Neuron (in vitro differentiated cells): ENCODE measurements at regions not wholly inside any gene's neighbourhood (a gene's known extent, or its start where the extent isn't known, plus 50 kb on each side); places are given as distances from the start of the nearest gene placed in this dataset.

Source experiments
- H2AFZ ChIP-seq: one replicate; pipeline ENCODE4 v1.6.1; 2013; ENCODE audit warnings: low read depth, mild to moderate bottlenecking, inconsistent platforms, low read length, moderate library complexity
- H3K27me3 ChIP-seq: one replicate; pipeline ENCODE4 v1.6.1; 2013; ENCODE audit warnings: low read length; ENCODE audit not compliant: insufficient read depth
- H3K36me3 ChIP-seq: one replicate; pipeline ENCODE4 v1.6.1; 2013; ENCODE audit warnings: low read length; ENCODE audit not compliant: insufficient read depth
- H3K4me1 ChIP-seq: one replicate; pipeline ENCODE4 v1.6.1; 2013; ENCODE audit warnings: low read length; ENCODE audit not compliant: insufficient read depth
- H3K4me3 ChIP-seq: 2 replicates; pipeline ENCODE4 v1.5.1; 2013; ENCODE audit warnings: mild to moderate bottlenecking, low read length, moderate library complexity
- H3K9me3 ChIP-seq: one replicate; pipeline ENCODE4 v1.6.1; 2013; ENCODE audit warnings: low read length

GRCh38 chr1:61604261-61604660, 120.7 kb downstream of the TM2D1 start:
- Histone ChIP-seq H3K4me1 (no peaks in the 10 kb centered on the region), H3K4me3 (no peak overlapping the region), H3K36me3 (no peaks in the 10 kb centered on the region), H3K9me3 (no peaks in the 10 kb centered on the region), H2AFZ (no peak overlapping the region), H3K27me3 (no peaks in the 10 kb centered on the region)

GRCh38 chr1:61602663-61603062, 122.3 kb downstream of the TM2D1 start:
- H3K4me1 ChIP-seq: no peaks in the 10 kb centered on the region
- H2AFZ ChIP-seq: no peak overlapping the region
- H3K9me3 ChIP-seq: no peaks in the 10 kb centered on the region
- no peaks in the 10 kb centered on the region for H3K27me3 ChIP-seq
- H3K4me3 ChIP-seq: no peak overlapping the region
- H3K36me3 ChIP-seq: no peaks in the 10 kb centered on the region

- Histone ChIP-seq H3K9me3 (no peaks in the 10 kb centered on the region), H3K4me3 (no peak overlapping the region), H3K4me1 (no peaks in the 10 kb centered on the region), H2AFZ (no peak overlapping the region), H3K27me3 (no peaks in the 10 kb centered on the region), H3K36me3 (no peaks in the 10 kb centered on the region)
Observed at GRCh38 chr1:61597601-61598000, 127.3 kb downstream of the TM2D1 start.

- Histone ChIP-seq H3K4me3 (no peak overlapping the region), H3K27me3 (no peaks in the 10 kb centered on the region), H2AFZ (no peak overlapping the region), H3K4me1 (peaks cover 8% of the 10 kb centered on the region), H3K9me3 (no peaks in the 10 kb centered on the region), H3K36me3 (no peaks in the 10 kb centered on the region)
Observed at GRCh38 chr1:61593331-61593730, 131.6 kb downstream of the TM2D1 start.

- Histone ChIP-seq H2AFZ (no peak overlapping the region), H3K4me1 (peaks cover 8% of the 10 kb centered on the region), H3K4me3 (no peak overlapping the region), H3K36me3 (no peaks in the 10 kb centered on the region), H3K9me3 (no peaks in the 10 kb centered on the region), H3K27me3 (no peaks in the 10 kb centered on the region)
Observed at GRCh38 chr1:61591351-61591750, 133.6 kb downstream of the TM2D1 start.

- no peaks in the 10 kb centered on the region for H3K27me3 ChIP-seq
- no peaks in the 10 kb centered on the region for H3K36me3 ChIP-seq
- H3K4me1 ChIP-seq: peaks cover 8% of the 10 kb centered on the region
- H2AFZ ChIP-seq: peak overlapping the region; percentile 73
- no peaks in the 10 kb centered on the region for H3K9me3 ChIP-seq
- no peak overlapping the region for H3K4me3 ChIP-seq
Observed at GRCh38 chr1:61588736-61589672, 135.9 kb downstream of the TM2D1 start.

GRCh38 chr1:61585714-61586113, 139.2 kb downstream of the TM2D1 start:
- H3K27me3 ChIP-seq: no peaks in the 10 kb centered on the region
- H3K4me3 ChIP-seq: no peak overlapping the region
- H3K4me1 ChIP-seq: peaks cover 8% of the 10 kb centered on the region
- no peak overlapping the region for H2AFZ ChIP-seq
- H3K9me3 ChIP-seq: no peaks in the 10 kb centered on the region
- no peaks in the 10 kb centered on the region for H3K36me3 ChIP-seq

GRCh38 chr1:61583703-61584102, 141.2 kb downstream of the TM2D1 start:
- H3K4me3 ChIP-seq: no peak overlapping the region
- H2AFZ ChIP-seq: no peak overlapping the region

GRCh38 chr1:61581251-61581650, 143.7 kb downstream of the TM2D1 start:
- no peaks in the 10 kb centered on the region for H3K27me3 ChIP-seq
- H3K4me1 ChIP-seq: no peaks in the 10 kb centered on the region
- no peaks in the 10 kb centered on the region for H3K9me3 ChIP-seq
- no peak overlapping the region for H2AFZ ChIP-seq
- no peaks in the 10 kb centered on the region for H3K36me3 ChIP-seq
- no peak overlapping the region for H3K4me3 ChIP-seq

More at GRCh38 chr1:61583703-61584102, 141.2 kb downstream of the TM2D1 start:
- Histone ChIP-seq H3K4me1 (no peaks in the 10 kb centered on the region), H3K27me3 (no peaks in the 10 kb centered on the region), H3K9me3 (no peaks in the 10 kb centered on the region), H3K36me3 (no peaks in the 10 kb centered on the region)

- H3K9me3 ChIP-seq: no peaks in the 10 kb centered on the region
- no peak overlapping the region for H3K4me3 ChIP-seq
- H3K4me1 ChIP-seq: no peaks in the 10 kb centered on the region
- no peaks in the 10 kb centered on the region for H3K36me3 ChIP-seq
- H3K27me3 ChIP-seq: no peaks in the 10 kb centered on the region
- H2AFZ ChIP-seq: no peak overlapping the region
Observed at GRCh38 chr1:61580417-61580816, 144.5 kb downstream of the TM2D1 start.

- Histone ChIP-seq H3K9me3 (no peaks in the 10 kb centered on the region), H3K27me3 (no peaks in the 10 kb centered on the region), H3K4me3 (no peak overlapping the region), H2AFZ (no peak overlapping the region), H3K36me3 (no peaks in the 10 kb centered on the region), H3K4me1 (no peaks in the 10 kb centered on the region)
Observed at GRCh38 chr1:61579802-61580201, 145.1 kb downstream of the TM2D1 start.

GRCh38 chr1:61572046-61572445, 152.9 kb downstream of the TM2D1 start:
- no peaks in the 10 kb centered on the region for H3K27me3 ChIP-seq
- no peak overlapping the region for H3K4me3 ChIP-seq
- H3K36me3 ChIP-seq: no peaks in the 10 kb centered on the region
- no peaks in the 10 kb centered on the region for H3K4me1 ChIP-seq
- no peak overlapping the region for H2AFZ ChIP-seq
- no peaks in the 10 kb centered on the region for H3K9me3 ChIP-seq

- no peak overlapping the region for H3K4me3 ChIP-seq
- no peaks in the 10 kb centered on the region for H3K4me1 ChIP-seq
- no peaks in the 10 kb centered on the region for H3K9me3 ChIP-seq
- no peaks in the 10 kb centered on the region for H3K27me3 ChIP-seq
- H2AFZ ChIP-seq: no peak overlapping the region
- no peaks in the 10 kb centered on the region for H3K36me3 ChIP-seq
Observed at GRCh38 chr1:61570191-61570590, 154.8 kb downstream of the TM2D1 start.

- H2AFZ ChIP-seq: no peak overlapping the region
- H3K9me3 ChIP-seq: no peaks in the 10 kb centered on the region
- H3K4me3 ChIP-seq: no peak overlapping the region
- no peaks in the 10 kb centered on the region for H3K4me1 ChIP-seq
- no peaks in the 10 kb centered on the region for H3K27me3 ChIP-seq
- no peaks in the 10 kb centered on the region for H3K36me3 ChIP-seq
Observed at GRCh38 chr1:61569303-61569621, 155.7 kb downstream of the TM2D1 start.
